ENCODE measurements at regions not wholly inside any gene's neighbourhood (a gene's known extent, or its start where the extent isn't known, plus 50 kb on each side); places are given as distances from the start of the nearest gene placed in this dataset.
"Not testable (repeated sequence)": the region's sequence is repeated elsewhere in the genome, so short reads cannot be mapped to it uniquely, and the experiment has no call there.

DNA sequence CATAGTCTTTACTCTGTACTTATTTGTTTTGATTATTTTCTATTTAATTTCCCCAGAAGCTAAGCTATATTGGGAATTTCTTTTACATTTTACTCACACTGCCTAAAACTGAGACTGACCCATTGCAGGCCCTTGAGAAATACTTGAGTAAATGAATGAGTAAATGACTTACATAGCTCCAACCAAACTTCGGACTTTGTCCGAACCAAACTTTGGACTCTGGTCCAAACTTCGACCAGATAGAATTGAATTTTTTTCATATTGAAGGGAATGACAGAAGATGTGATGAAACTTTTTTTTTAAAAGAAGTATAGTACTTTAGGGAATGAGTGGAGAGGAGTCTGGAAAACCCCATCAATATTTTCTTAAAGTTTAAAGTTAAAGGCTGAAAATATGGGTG is 75.6 kb upstream of the MYRIP start:
- TF ChIP-seq EZH2 (IDR thresholded peaks at IDR 0.05) (no peak), EZH2phosphoT487 (IDR thresholded peaks at IDR 0.05) (no peak)
- TF ChIP-seq, protein P1, sequence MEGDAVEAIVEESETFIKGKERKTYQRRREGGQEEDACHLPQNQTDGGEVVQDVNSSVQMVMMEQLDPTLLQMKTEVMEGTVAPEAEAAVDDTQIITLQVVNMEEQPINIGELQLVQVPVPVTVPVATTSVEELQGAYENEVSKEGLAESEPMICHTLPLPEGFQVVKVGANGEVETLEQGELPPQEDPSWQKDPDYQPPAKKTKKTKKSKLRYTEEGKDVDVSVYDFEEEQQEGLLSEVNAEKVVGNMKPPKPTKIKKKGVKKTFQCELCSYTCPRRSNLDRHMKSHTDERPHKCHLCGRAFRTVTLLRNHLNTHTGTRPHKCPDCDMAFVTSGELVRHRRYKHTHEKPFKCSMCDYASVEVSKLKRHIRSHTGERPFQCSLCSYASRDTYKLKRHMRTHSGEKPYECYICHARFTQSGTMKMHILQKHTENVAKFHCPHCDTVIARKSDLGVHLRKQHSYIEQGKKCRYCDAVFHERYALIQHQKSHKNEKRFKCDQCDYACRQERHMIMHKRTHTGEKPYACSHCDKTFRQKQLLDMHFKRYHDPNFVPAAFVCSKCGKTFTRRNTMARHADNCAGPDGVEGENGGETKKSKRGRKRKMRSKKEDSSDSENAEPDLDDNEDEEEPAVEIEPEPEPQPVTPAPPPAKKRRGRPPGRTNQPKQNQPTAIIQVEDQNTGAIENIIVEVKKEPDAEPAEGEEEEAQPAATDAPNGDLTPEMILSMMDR (IDR thresholded peaks at IDR 0.05), result no peak
- Histone ChIP-seq H4K20me1 (ENCODE audit: low read depth) (no peaks in the 10 kb centered on the region), H3K27ac (no peak overlapping the region), H3K4me2 (no peak overlapping the region), H3K36me3 (no peaks in the 10 kb centered on the region), H2AFZ (replicated peaks) (no peak overlapping the region), H3K27me3 (no peaks in the 10 kb centered on the region), H3K9me3 (ENCODE audit: low read depth) (no peaks in the 10 kb centered on the region), H3K4me1 (no peaks in the 10 kb centered on the region), H3K79me2 (ENCODE audit: low read depth) (no peaks in the 10 kb centered on the region), H3F3A (ENCODE audit: low read depth) (no peaks in the 10 kb centered on the region), H3K9ac (no peak overlapping the region), H3K4me3 (no peak overlapping the region)
- no peaks in the 10 kb centered on the region for H3K4me1 Mint-ChIP-seq
- DNase-seq (ENCODE audit: low spot score), result no peak
- no peaks in the 10 kb centered on the region for H3K36me3 Mint-ChIP-seq
- H3K9me3 Mint-ChIP-seq, result no peaks in the 10 kb centered on the region
- H3K27ac Mint-ChIP-seq, result no peak overlapping the region
- H3K4me3 Mint-ChIP-seq, result no peak overlapping the region
- H3K27me3 Mint-ChIP-seq (ENCODE audit: insufficient read depth, low read depth), result peaks cover 2% of the 10 kb centered on the region

DNA sequence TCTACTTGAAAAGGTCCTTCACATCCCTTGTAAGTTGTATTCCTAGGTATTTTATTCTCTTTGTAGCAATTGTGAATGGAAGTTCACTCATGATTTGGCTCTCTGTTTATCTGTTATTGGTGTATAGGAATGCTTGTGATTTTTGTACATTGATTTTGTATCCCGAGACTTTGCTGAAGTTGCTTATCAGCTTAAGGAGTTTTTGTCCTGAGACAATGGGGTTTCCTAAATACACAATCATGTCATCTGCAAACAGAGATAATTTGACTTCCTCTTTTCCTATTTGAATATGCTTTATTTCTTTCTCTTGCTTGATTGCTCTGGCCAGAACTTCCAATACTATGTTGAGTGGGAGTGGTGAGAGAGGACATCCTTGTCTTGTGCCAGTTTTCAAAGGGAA is 69.8 kb upstream of the MYRIP start:
- DNase-seq (ENCODE audit: low spot score); H3K36me3 ChIP-seq; H3K4me3 ChIP-seq; H3K9me3 ChIP-seq (ENCODE audit: low read depth); H3K79me2 ChIP-seq (ENCODE audit: low read depth); H3K4me1 Mint-ChIP-seq; H3K36me3 Mint-ChIP-seq; H3K27me3 Mint-ChIP-seq (ENCODE audit: insufficient read depth, low read depth); H3K9ac ChIP-seq; H3K4me1 ChIP-seq; H3K27ac Mint-ChIP-seq; H3F3A ChIP-seq (ENCODE audit: low read depth); H3K27ac ChIP-seq; H4K20me1 ChIP-seq (ENCODE audit: low read depth); H2AFZ ChIP-seq (replicated peaks); H3K4me2 ChIP-seq; H3K27me3 ChIP-seq; H3K4me3 Mint-ChIP-seq: not testable (repeated sequence)
- peaks cover 12% of the 10 kb centered on the region for H3K9me3 Mint-ChIP-seq

DNA sequence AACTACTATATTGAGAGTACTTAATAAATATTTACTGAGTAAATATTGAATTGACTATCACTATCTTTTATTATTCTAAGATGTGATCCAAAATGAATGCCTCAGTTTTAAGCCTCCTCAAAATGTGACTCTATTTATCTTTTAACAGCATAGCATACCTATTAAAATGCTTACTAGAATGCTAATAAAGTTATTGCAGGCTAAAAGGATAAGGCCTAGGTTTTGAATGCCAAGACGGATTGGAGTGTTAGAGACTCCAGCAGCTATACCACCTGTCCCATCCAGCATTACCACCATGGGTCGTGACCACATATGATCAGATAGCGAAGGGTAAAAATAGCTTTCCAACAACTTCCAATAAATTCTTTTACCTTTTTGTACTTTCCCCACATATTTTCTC is 64.7 kb upstream of the MYRIP start:
- Histone ChIP-seq H3K36me3 (no peaks in the 10 kb centered on the region), H3F3A (ENCODE audit: low read depth) (no peaks in the 10 kb centered on the region), H3K4me2 (no peak overlapping the region), H3K4me1 (no peaks in the 10 kb centered on the region), H2AFZ (replicated peaks) (no peak overlapping the region), H3K27ac (no peak overlapping the region), H3K79me2 (ENCODE audit: low read depth) (no peaks in the 10 kb centered on the region), H3K9ac (no peak overlapping the region), H4K20me1 (ENCODE audit: low read depth) (no peaks in the 10 kb centered on the region), H3K4me3 (no peak overlapping the region), H3K9me3 (ENCODE audit: low read depth) (no peaks in the 10 kb centered on the region), H3K27me3 (no peaks in the 10 kb centered on the region)
- Mint-ChIP-seq H3K27ac (no peak overlapping the region), H3K9me3 (peaks cover 10% of the 10 kb centered on the region), H3K36me3 (no peaks in the 10 kb centered on the region), H3K4me1 (no peaks in the 10 kb centered on the region), H3K27me3 (ENCODE audit: insufficient read depth, low read depth) (no peaks in the 10 kb centered on the region), H3K4me3 (no peak overlapping the region)
- no peak for DNase-seq (ENCODE audit: low spot score)
- no peak for TF ChIP-seq EZH2phosphoT487 (IDR thresholded peaks at IDR 0.05)
- TF ChIP-seq, protein P1 (IDR thresholded peaks at IDR 0.05), result no peak
- TF ChIP-seq EZH2 (IDR thresholded peaks at IDR 0.05), result no peak

DNA sequence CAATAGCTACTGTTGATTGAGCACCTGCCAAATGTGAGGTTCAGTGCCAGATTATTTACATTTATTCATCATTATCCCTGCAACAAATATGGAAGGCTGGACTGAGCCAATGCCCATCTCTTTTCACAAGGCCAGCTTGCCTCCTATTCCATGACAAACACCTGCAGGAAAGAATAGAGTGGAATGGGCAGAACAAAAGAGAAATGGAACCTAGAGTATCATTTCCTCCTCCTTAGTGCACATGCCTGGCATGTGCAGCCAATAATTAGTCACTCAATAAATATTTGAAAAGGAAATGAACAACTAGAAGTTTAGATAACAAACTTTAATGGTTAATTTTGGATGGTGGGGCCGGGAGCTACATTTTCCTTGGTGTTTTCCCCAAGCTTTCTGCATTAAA is 61.4 kb upstream of the MYRIP start:
- TF ChIP-seq EZH2phosphoT487 (IDR thresholded peaks at IDR 0.05) (no peak), EZH2 (IDR thresholded peaks at IDR 0.05) (no peak)
- TF ChIP-seq, protein P1 (IDR thresholded peaks at IDR 0.05), result no peak
- Mint-ChIP-seq H3K36me3 (no peaks in the 10 kb centered on the region), H3K4me3 (no peak overlapping the region)

More for the DNA sequence above, 61.4 kb upstream of the MYRIP start:
- H3K4me2 ChIP-seq, result no peak overlapping the region
- H3F3A ChIP-seq (ENCODE audit: low read depth), result no peaks in the 10 kb centered on the region
- H3K27me3 Mint-ChIP-seq (ENCODE audit: insufficient read depth, low read depth), result no peaks in the 10 kb centered on the region
- H3K9me3 ChIP-seq (ENCODE audit: low read depth), result no peaks in the 10 kb centered on the region
- no peaks in the 10 kb centered on the region for H3K4me1 ChIP-seq
- no peaks in the 10 kb centered on the region for H3K4me1 Mint-ChIP-seq
- H3K4me3 ChIP-seq, result no peak overlapping the region
- no peaks in the 10 kb centered on the region for H3K27me3 ChIP-seq
- H3K36me3 ChIP-seq, result no peaks in the 10 kb centered on the region
- H3K79me2 ChIP-seq (ENCODE audit: low read depth), result no peaks in the 10 kb centered on the region
- H3K27ac Mint-ChIP-seq, result no peak overlapping the region
- H3K9ac ChIP-seq, result no peak overlapping the region
- no peak overlapping the region for H2AFZ ChIP-seq (replicated peaks)
- no peaks in the 10 kb centered on the region for H4K20me1 ChIP-seq (ENCODE audit: low read depth)
- H3K9me3 Mint-ChIP-seq, result no peaks in the 10 kb centered on the region
- H3K27ac ChIP-seq, result no peak overlapping the region
- no peak for DNase-seq (ENCODE audit: low spot score)

All from neural progenitor cell (in vitro differentiated cells).